ENCODE measurements at regions not wholly inside any gene's neighbourhood (a gene's known extent, or its start where the extent isn't known, plus 50 kb on each side); places are given as distances from the start of the nearest gene placed in this dataset.

- no peak for DNase-seq
Measured at GRCh38 chr4:153974452-153974851, 185.6 kb upstream of the SFRP2 start.

- DNase-seq = no peak
Measured at GRCh38 chr4:153973942-153974341, 185.1 kb upstream of the SFRP2 start.

- DNase-seq = no peak
Measured at GRCh38 chr4:153971899-153972298, 183.0 kb upstream of the SFRP2 start.

DNA sequence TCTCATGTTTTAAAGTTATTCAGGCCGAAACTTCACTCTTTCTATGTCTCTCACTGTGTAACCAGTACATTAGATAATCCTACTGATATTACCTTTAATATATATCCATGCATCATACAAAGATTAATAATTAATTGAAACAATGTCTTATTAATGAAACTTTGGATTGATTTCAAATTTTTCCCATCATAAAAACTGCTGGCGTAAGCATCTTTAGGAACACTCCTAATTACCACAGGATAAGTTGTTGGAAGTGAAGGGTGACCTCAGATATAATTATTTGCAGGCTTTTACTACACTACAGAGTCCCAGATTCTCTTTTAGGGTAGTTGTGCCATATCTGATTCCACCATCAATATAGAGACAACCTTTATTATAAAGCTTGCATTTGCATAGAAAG is 181.3 kb upstream of the SFRP2 start:
- no peak for DNase-seq

DNA sequence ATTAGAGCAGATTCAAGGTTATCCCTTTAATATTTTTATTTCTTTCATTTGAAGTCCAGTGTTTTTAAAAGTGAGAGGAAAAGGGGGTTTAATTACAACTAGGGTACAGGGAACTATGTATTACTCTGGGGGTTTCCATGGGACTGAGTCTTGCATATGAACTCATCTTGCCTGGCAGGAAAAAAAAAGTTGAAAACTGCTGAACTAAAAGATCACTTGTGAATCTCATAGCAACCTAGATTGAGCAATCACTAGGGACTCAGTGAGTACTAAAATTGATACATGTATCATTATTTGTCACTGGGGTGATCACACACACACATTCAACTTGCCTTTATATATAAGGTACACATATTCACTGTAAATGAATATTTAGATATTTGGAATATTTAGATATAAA is 180.7 kb upstream of the SFRP2 start:
- DNase-seq = no peak

DNA sequence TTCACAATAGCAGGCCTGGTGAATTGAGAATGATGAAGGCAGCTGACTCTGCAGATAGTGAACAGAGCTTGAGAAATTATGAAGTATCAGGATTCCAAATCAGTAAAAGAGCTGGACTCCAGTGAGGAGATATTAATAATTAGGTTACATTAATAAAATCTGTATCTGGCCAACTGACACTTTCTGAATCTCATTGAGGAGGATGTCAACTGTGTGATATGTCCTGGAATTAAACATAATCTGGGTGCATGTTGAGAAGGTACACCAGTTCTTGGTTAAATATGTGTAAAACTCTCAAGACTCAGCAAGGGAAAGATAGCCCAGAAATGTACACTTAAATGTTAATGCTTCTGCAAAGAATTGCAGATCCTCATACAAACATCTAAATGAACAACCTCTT is 177.8 kb upstream of the SFRP2 start:
- DNase-seq = no peak

DNA sequence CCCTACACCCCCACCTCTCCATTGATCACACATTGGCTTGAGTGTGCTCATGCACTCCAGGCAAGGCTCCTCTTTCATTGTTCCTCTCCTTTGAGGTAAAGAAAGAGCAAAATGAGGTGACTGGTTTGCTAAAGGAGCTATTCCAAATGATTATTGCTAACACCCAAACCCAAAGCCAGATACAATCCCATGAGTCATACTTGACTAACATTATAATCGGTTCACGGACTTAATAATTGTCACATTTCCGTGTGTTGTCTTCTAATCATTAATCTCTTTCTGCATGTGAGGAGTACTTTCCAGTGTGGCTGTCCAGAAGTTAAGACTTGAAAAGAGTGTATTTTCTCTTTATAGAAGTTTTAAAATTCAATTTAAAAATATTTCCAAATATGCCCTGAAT is 174.3 kb upstream of the SFRP2 start:
- DNase-seq = no peak

DNA sequence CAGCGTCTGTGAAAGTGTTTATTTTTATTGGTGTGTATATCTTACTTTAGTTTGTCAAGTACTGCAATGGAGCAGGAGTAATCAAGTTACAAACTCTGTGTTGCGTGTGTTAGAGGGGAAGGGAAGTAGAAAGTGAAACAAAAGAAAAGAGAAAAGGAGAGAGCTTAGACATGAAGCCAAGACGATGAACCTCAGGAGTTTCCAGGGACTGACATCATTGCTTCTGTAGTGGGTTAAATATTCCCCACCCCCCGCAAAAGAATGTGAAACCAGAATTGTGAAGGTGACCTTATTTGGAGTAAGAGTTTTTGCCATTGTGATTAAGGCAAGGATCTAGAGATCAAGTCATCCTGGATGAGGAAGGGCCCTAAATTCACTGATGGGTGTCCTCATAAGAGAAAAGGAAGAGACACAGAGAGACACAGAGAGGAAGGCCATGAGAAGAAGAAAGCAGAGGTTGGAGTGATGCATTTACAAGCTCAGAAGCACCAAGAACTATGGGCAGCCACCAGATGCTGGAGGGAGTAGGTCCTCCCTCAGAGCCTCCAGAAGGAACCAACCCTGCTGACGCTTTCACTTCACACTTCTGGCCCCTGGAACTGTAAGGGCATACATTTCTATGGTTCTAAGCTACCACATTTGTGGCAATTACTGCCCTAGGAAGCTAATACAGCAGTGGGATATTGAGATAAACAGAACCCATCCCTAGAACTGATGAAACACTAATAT is 173.6 kb upstream of the SFRP2 start:
- DNase-seq = no peak

DNA sequence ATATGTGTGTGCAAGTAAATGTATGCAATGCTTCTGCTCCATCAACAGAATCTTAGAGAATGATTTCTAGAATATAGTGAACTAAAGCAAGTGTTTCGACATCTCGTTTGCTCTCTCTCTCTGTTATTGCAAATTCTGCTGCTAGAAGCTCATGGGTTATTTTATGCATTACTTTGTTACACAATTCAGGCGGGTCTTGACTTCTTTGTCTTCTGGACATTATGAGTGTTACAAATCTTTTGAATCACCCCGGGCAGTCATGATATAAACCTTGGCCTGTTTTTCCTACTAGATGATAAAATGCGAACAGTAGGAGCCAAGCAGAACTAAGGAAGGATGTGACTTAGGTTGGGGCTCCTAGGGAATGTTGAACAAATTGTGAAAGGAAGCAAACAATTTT is 166.4 kb upstream of the SFRP2 start:
- DNase-seq = no peak

DNA sequence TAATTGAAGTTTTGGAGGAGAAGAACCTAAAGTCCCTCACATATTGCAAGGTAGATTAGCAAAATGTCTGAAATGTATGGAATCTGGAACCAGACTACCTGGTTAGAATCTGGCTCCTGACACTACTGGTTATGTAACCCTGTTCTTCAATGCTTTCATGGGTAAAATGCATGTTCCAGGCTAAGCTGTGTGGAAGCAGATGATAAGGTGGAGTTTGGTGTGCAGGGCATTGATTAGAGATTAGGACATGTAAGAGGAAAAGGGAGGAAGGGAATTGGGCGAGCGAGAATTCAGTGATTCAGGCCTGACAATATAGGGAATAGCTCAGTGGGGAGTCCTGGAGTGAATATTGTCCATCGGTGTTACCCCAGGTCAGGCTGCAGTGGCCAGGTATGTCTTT is 165.8 kb upstream of the SFRP2 start:
- DNase-seq = no peak

- DNase-seq = no peak
Measured at GRCh38 chr4:153950100-153950979, 161.5 kb upstream of the SFRP2 start.

- DNase-seq = no peak
Measured at GRCh38 chr4:153948041-153948440, 159.2 kb upstream of the SFRP2 start.

DNA sequence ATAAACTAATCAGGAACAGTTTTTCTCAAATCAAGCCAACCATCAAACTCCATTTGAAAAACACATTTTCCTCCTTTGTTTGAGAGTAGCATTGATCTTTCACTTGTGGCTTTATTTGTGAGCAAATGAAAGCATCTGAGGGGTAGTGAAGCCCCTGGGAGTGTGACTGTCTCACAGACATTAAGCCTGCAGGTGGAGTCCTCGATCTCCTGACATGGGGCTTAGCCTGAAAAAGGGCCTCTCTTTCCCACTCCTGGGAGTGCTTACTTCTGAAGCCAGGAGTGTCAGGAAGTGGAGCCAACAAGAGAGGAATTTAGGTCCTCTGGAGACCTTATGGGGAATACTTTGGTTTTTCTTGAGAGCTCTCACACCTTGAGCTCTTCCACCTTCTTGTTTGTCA is 158.2 kb upstream of the SFRP2 start:
- DNase-seq = no peak

DNA sequence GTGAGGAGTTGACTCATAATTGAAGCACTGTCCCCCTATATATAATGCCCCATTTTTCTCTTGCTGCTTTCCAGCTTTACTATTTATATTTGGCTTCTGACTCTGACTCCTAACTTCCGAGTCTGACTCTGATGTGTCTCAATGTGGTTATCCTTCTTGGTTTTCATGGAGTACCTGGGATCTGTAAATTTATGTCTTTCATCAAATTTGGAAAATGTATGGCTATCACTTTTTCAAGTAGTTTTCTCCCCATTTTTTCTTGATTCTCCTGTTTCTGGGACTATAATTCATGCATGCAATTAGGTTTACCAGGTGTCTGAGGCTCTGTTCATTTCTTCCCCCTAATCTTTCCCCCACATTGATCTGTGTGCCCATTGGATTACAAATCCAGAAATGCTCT is 156.8 kb upstream of the SFRP2 start:
- DNase-seq = no peak

- DNase-seq = no peak
Measured at GRCh38 chr4:153943738-153944415, 155.0 kb upstream of the SFRP2 start.

GRCh38 chr4:153940916-153941315 is 152.0 kb upstream of the SFRP2 start:
- no peak for DNase-seq

- no peak for DNase-seq
Measured at GRCh38 chr4:153939570-153939969, 150.7 kb upstream of the SFRP2 start.

DNA sequence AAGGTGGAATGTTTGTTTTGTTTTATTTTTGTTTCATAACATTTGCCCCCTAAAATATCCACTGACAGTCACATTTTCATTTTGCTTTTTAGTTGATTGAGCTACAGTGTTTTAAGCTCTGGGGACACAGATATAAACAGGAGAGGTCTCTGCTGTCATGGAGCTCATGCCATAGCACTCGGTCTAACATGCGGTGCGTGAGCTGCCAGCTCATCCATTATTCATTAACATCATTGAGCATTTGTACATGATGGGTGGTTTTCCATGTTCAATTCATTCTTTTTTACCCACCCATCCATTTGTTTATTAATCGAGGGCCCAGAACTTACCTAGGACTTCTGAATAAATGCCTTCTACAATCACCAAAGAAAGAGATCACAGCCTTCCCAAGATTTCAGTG is 150.1 kb upstream of the SFRP2 start:
- DNase-seq = no peak

GRCh38 chr4:153937289-153937688 is 148.4 kb upstream of the SFRP2 start:
- DNase-seq = no peak

GRCh38 chr4:153936121-153936520 is 147.2 kb upstream of the SFRP2 start:
- DNase-seq = no peak

GRCh38 chr4:153934688-153935017 is 145.8 kb upstream of the SFRP2 start:
- no peak for DNase-seq

GRCh38 chr4:153933915-153934687 is 145.2 kb upstream of the SFRP2 start:
- no peak for DNase-seq

GRCh38 chr4:153931804-153932203 is 142.9 kb upstream of the SFRP2 start:
- DNase-seq = no peak

Measured in HCEC 1CT (cell line).